OCI-LY7 (cell line): ENCODE measurements at regions not wholly inside any gene's neighbourhood (a gene's known extent, or its start where the extent isn't known, plus 50 kb on each side); places are given as distances from the start of the nearest gene placed in this dataset.

Source experiments
- BruUV-seq: library from RNA; stranded (reverse); fragments of 400-500 nt; replicated peaks from 2 replicates; lab custom pipeline; 2021; lab: Mats Ljungman, UMichigan
- CTCF ChIA-PET: fragments of 300-600 bp; sonication (Branson Sonifier 250); formaldehyde crosslinking; loops from one replicate; lab custom pipeline; 2022; ENCODE audit warnings: antibody characterized with exemption; ENCODE audit not compliant: unreplicated experiment; lab: Charles Lee
- POLR2A ChIA-PET: fragments of 300-600 bp; sonication (Branson Sonifier 250); formaldehyde crosslinking; loops from one replicate; lab custom pipeline; 2022; ENCODE audit warnings: antibody characterized with exemption; lab: Charles Lee
- DNase-seq: peaks from one replicate; pipeline ENCODE4 v3.0.0-alpha.2; 2015; ENCODE audit warnings: low spot score
- H2AFZ ChIP-seq: fragments of 200-600 bp; sonication (generic), shearing (Covaris generic); 2 replicates; pipeline ENCODE4 v1.6.1; 2014; ENCODE audit warnings: mild to moderate bottlenecking, antibody characterized with exemption, low read length, moderate library complexity
- H3K27ac ChIP-seq: fragments of 200-600 bp; sonication (generic); 2 replicates; pipeline ENCODE4 v1.5.1; 2014; ENCODE audit warnings: mixed run types, low read depth, mild to moderate bottlenecking, moderate library complexity, low read length, inconsistent platforms; ENCODE audit not compliant: poor library complexity, severe bottlenecking
- H3K36me3 ChIP-seq: fragments of 200-600 bp; sonication (generic); 2 replicates; pipeline ENCODE4 v1.6.1; 2014; ENCODE audit warnings: mild to moderate bottlenecking, antibody characterized with exemption, low read length, moderate library complexity, mixed read lengths; ENCODE audit not compliant: insufficient read depth
- H3K4me1 ChIP-seq: fragments of 200-600 bp; sonication (generic); 2 replicates; pipeline ENCODE4 v1.5.1; 2014; ENCODE audit warnings: mild to moderate bottlenecking, low read length; ENCODE audit not compliant: insufficient read depth, poor library complexity, severe bottlenecking
- H3K4me2 ChIP-seq: fragments of 200-600 bp; sonication (generic); 2 replicates; pipeline ENCODE4 v1.6.1; 2014; ENCODE audit warnings: mild to moderate bottlenecking, low read length
- H3K4me3 ChIP-seq: fragments of 200-600 bp; sonication (generic); 2 replicates; pipeline ENCODE4 v1.5.1; 2014; ENCODE audit warnings: mild to moderate bottlenecking, low read depth, low read length; ENCODE audit not compliant: poor library complexity, severe bottlenecking
- H3K79me2 ChIP-seq: fragments of 200-600 bp; sonication (generic); 2 replicates; pipeline ENCODE4 v1.6.1; 2016; ENCODE audit warnings: low read depth, mild to moderate bottlenecking, low read length, moderate library complexity, mixed read lengths; ENCODE audit not compliant: insufficient read depth
- H3K9me2 ChIP-seq: fragments of 200-600 bp; sonication (generic); 2 replicates; pipeline ENCODE4 v1.6.1; 2016; ENCODE audit warnings: mild to moderate bottlenecking, low read length, mixed read lengths; ENCODE audit not compliant: insufficient read depth
- H3K9me3 ChIP-seq: fragments of 200-600 bp; sonication (generic); 2 replicates; pipeline ENCODE4 v1.6.1; 2014; ENCODE audit warnings: mild to moderate bottlenecking, mixed run types, low read length, mixed read lengths
- H4K20me1 ChIP-seq: fragments of 200-600 bp; sonication (generic); 2 replicates; pipeline ENCODE4 v1.6.1; 2014; ENCODE audit warnings: mild to moderate bottlenecking, antibody characterized with exemption, low read length, moderate library complexity, mixed read lengths; ENCODE audit not compliant: insufficient read depth
- EZH2phosphoT487 ChIP-seq: fragments of 200-600 bp; sonication (generic); IDR thresholded peaks from 2 replicates; pipeline ENCODE4 v1.6.1; 2018; ENCODE audit warnings: low read depth, borderline replicate concordance, mild to moderate bottlenecking, mixed run types, antibody characterized with exemption, low read length, moderate library complexity, mixed read lengths
- intact Hi-C: fragments of 100-400 bp; cut with micrococcal nuclease; formaldehyde crosslinking; loops from one replicate; pipeline ENCODE4 v1.10.0; 2022; ENCODE audit not compliant: unreplicated experiment
- TF ChIP-seq, protein P1 (sequence below): fragments of 200-600 bp; sonication (generic); conservative IDR thresholded peaks from 2 replicates; pipeline ENCODE4 v1.5.1; 2014; ENCODE audit warnings: mild to moderate bottlenecking, antibody characterized with exemption, low read length, moderate library complexity, mixed read lengths

DNA sequence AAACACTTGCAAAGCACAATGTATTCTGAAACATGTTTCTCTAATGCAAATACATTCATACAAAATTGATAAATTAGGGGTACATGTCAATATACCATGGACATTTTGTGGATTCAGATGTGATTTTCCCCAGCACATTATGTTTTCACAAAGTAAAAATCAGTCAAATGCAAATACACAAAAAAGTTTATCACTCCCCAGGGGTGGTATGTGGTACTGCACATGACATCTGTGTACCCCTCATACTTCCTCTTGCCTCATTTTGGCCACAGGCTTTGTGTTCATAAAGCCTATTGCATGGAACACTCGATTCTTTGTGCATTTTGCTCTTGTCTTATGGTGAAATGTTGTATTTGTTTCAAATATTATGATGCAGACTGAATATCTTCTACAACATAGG lies 116.8 kb upstream of the PDE4D start:
- BruUV-seq = no TSS peak
- no peaks in the 10 kb centered on the region for H3K9me2 ChIP-seq
- H3K4me2 ChIP-seq = no peak overlapping the region
- no peaks in the 10 kb centered on the region for H3K36me3 ChIP-seq
- peak; percentile 2 for DNase-seq
- TF ChIP-seq EZH2phosphoT487 = no peak
- TF ChIP-seq, protein P1, sequence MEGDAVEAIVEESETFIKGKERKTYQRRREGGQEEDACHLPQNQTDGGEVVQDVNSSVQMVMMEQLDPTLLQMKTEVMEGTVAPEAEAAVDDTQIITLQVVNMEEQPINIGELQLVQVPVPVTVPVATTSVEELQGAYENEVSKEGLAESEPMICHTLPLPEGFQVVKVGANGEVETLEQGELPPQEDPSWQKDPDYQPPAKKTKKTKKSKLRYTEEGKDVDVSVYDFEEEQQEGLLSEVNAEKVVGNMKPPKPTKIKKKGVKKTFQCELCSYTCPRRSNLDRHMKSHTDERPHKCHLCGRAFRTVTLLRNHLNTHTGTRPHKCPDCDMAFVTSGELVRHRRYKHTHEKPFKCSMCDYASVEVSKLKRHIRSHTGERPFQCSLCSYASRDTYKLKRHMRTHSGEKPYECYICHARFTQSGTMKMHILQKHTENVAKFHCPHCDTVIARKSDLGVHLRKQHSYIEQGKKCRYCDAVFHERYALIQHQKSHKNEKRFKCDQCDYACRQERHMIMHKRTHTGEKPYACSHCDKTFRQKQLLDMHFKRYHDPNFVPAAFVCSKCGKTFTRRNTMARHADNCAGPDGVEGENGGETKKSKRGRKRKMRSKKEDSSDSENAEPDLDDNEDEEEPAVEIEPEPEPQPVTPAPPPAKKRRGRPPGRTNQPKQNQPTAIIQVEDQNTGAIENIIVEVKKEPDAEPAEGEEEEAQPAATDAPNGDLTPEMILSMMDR = peak; percentile 37; the same call in 1 of the 2 replicates
- no peak overlapping the region for H3K27ac ChIP-seq
- H4K20me1 ChIP-seq = no peaks in the 10 kb centered on the region
- intact Hi-C loops = no loop called here
- CTCF ChIA-PET = no interaction called here
- H3K4me3 ChIP-seq = no peak overlapping the region
- no peaks in the 10 kb centered on the region for H3K4me1 ChIP-seq
- no peak overlapping the region for H2AFZ ChIP-seq
- no peaks in the 10 kb centered on the region for H3K79me2 ChIP-seq
- H3K9me3 ChIP-seq = no peaks in the 10 kb centered on the region
- POLR2A ChIA-PET = interaction anchor here (0.7 kb wide), 1 partner anchor 21 kb away, joined by 3 read pairs; no protein-coding TSS in a partner anchor

DNA sequence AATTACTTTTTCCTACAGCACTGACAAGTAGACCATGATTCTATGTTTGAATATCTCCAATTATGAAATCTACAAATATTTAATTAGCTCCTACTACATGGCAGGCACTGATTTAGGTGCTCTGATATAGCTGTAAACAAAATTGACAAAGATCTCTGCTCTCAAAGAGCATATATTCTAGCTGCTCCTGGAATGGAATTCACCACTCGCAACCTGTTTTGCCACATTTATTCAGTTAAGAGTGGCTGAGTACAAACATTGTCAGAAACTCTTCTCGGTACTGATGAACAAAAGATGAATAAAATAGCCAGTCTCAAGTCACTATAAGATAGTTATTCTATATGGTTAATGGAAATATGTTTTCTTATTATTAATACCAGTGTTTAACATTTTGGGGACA lies 114.2 kb upstream of the PDE4D start:
- no peak overlapping the region for H3K4me3 ChIP-seq
- ChIA-PET CTCF (no interaction called here), POLR2A (interaction anchor here (0.6 kb wide), 1 partner anchor 51 kb away, joined by 3 read pairs; no protein-coding TSS in a partner anchor)
- H3K27ac ChIP-seq = no peak overlapping the region
- intact Hi-C loops = no loop called here
- H2AFZ ChIP-seq = no peak overlapping the region
- H3K9me3 ChIP-seq = no peaks in the 10 kb centered on the region
- H3K9me2 ChIP-seq = no peaks in the 10 kb centered on the region
- no peaks in the 10 kb centered on the region for H4K20me1 ChIP-seq
- TF ChIP-seq, protein P1 = no peak
- no peak for TF ChIP-seq EZH2phosphoT487
- no peaks in the 10 kb centered on the region for H3K79me2 ChIP-seq
- no peak for DNase-seq
- no peaks in the 10 kb centered on the region for H3K4me1 ChIP-seq
- BruUV-seq = no TSS peak
- no peaks in the 10 kb centered on the region for H3K36me3 ChIP-seq
- H3K4me2 ChIP-seq = no peak overlapping the region

DNA sequence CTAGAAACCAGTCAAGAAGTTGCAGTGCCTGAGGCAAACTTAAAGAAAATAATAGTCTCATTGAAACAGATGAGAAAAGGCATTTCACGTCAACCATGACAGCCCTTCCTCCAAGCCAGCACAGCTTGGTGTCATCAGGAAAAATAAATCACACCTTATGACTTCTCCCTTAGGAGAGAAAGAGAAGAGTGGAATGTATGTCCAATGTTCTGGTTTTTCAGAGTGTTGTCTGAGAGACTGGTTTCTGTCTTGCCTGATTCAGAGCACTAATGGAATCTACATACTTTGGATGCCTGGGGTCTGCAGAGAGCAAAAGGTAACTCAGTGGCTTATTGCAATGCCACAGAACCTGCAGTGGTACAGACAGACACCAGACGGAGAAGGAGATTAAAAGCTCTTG lies 105.5 kb upstream of the PDE4D start:
- DNase-seq = no peak
- POLR2A ChIA-PET = interaction anchor here (0.5 kb wide), 1 partner anchor 112 kb away, joined by 3 read pairs; no protein-coding TSS in a partner anchor
- no TSS peak for BruUV-seq
- Histone ChIP-seq H3K4me2 (no peak overlapping the region), H2AFZ (no peak overlapping the region), H3K79me2 (no peaks in the 10 kb centered on the region), H3K4me3 (no peak overlapping the region), H3K27ac (no peak overlapping the region), H4K20me1 (no peaks in the 10 kb centered on the region), H3K9me2 (no peaks in the 10 kb centered on the region), H3K9me3 (no peaks in the 10 kb centered on the region), H3K36me3 (no peaks in the 10 kb centered on the region), H3K4me1 (no peaks in the 10 kb centered on the region)
- CTCF ChIA-PET = no interaction called here
- TF ChIP-seq EZH2phosphoT487 = no peak
- TF ChIP-seq, protein P1 = no peak
- intact Hi-C loops = no loop called here
